ENCODE measurements at regions not wholly inside any gene's neighbourhood (a gene's known extent, or its start where the extent isn't known, plus 50 kb on each side); places are given as distances from the start of the nearest gene placed in this dataset.

GRCh38 chr4:81850701-81851100 lies 379.0 kb upstream of the RASGEF1B start:
- no peak for TF ChIP-seq POLR2A (IDR thresholded peaks at IDR 0.05)
- TF ChIP-seq CTCF (IDR thresholded peaks at IDR 0.05), result no peak
